ENCODE measurements at regions not wholly inside any gene's neighbourhood (a gene's known extent, or its start where the extent isn't known, plus 50 kb on each side); places are given as distances from the start of the nearest gene placed in this dataset.

DNA sequence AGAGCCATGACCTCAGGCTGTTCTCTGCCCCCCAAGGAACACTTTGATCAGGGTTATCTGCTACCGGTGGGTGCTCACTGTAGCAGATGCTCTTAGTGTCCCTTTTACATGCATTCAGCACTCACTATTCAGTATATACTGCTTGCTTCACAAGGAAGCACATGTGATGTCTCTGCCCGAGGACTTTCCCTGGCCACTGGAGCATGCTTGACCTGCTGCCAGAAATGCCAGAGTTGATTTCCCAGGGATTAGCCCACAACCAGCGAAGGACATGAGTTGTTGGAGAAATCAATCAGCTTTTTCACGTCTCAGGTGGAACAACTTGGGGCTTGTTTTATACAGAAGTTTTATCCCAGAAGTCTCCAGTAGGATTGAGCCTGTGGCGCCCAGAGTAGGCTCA, 51.2 kb upstream of the RPS6KA3 start:
- H3K36me3 Mint-ChIP-seq (ENCODE audit: low read depth) = no peaks in the 10 kb centered on the region
- H3K9me3 Mint-ChIP-seq = no peaks in the 10 kb centered on the region
- H3K27ac Mint-ChIP-seq = no peak overlapping the region
- H3K27me3 Mint-ChIP-seq = no peaks in the 10 kb centered on the region
- no peak overlapping the region for H3K4me3 Mint-ChIP-seq
- H3K4me1 Mint-ChIP-seq (ENCODE audit: low read depth) = peaks cover 36% of the 10 kb centered on the region

Measured in stimulated activated naive CD8-positive, alpha-beta T cell treated with anti-CD3 and anti-CD28 coated beads, Interleukin-15, Interleukin-2, amounts not matched to agents 100 ng/mL and 50 ng/mL, for 24 hours (primary cell).